GM18861 (cell line): ENCODE measurements at regions not wholly inside any gene's neighbourhood (a gene's known extent, or its start where the extent isn't known, plus 50 kb on each side); places are given as distances from the start of the nearest gene placed in this dataset.

Experiments
- ATAC-seq: cut with Tn5 transposase; IDR thresholded peaks from one replicate; pipeline ENCODE4 v1.9.1; 2021; ENCODE audit not compliant: unreplicated experiment

- ATAC-seq, result no peak
Measured at GRCh38 chr12:47025349-47025748, 54.1 kb upstream of the PCED1B start.

- ATAC-seq, result no peak
Measured at GRCh38 chr12:47025798-47026197, 53.6 kb upstream of the PCED1B start.

GRCh38 chr12:47026291-47026690, 53.1 kb upstream of the PCED1B start:
- ATAC-seq, result no peak
